Activated naive CD8-positive, alpha-beta T cell treated with anti-CD3 and anti-CD28 coated beads for 36 hours (primary cell): ENCODE measurements at regions not wholly inside any gene's neighbourhood (a gene's known extent, or its start where the extent isn't known, plus 50 kb on each side); places are given as distances from the start of the nearest gene placed in this dataset.

Experiments
- DNase-seq: peaks from one replicate; pipeline ENCODE4 v3.0.0; 2021
- H3K27ac Mint-ChIP-seq: one replicate; pipeline ENCODE4 v1.8.0; 2022; ENCODE audit warnings: mild to moderate bottlenecking, moderate library complexity, mixed read lengths
- H3K27me3 Mint-ChIP-seq: one replicate; pipeline ENCODE4 v1.8.0; 2022; ENCODE audit warnings: mild to moderate bottlenecking, mixed read lengths
- H3K36me3 Mint-ChIP-seq: one replicate; pipeline ENCODE4 v1.8.0; 2021; ENCODE audit warnings: mild to moderate bottlenecking, mixed read lengths
- H3K4me1 Mint-ChIP-seq: one replicate; pipeline ENCODE4 v1.8.0; 2021; ENCODE audit warnings: mixed read lengths
- H3K4me3 Mint-ChIP-seq: one replicate; pipeline ENCODE4 v1.8.0; 2022; ENCODE audit warnings: mild to moderate bottlenecking, moderate library complexity, mixed read lengths
- H3K9me3 Mint-ChIP-seq: one replicate; pipeline ENCODE4 v1.8.0; 2022; ENCODE audit warnings: mixed read lengths

- Mint-ChIP-seq H3K9me3 (no peaks in the 10 kb centered on the region), H3K4me1 (peaks cover 2% of the 10 kb centered on the region), H3K27ac (no peak overlapping the region), H3K27me3 (no peaks in the 10 kb centered on the region), H3K4me3 (no peak overlapping the region), H3K36me3 (no peaks in the 10 kb centered on the region)
- DNase-seq: no peak
Observed at GRCh38 chr13:111394211-111394922, 73.9 kb downstream of the TEX29 start.

DNA sequence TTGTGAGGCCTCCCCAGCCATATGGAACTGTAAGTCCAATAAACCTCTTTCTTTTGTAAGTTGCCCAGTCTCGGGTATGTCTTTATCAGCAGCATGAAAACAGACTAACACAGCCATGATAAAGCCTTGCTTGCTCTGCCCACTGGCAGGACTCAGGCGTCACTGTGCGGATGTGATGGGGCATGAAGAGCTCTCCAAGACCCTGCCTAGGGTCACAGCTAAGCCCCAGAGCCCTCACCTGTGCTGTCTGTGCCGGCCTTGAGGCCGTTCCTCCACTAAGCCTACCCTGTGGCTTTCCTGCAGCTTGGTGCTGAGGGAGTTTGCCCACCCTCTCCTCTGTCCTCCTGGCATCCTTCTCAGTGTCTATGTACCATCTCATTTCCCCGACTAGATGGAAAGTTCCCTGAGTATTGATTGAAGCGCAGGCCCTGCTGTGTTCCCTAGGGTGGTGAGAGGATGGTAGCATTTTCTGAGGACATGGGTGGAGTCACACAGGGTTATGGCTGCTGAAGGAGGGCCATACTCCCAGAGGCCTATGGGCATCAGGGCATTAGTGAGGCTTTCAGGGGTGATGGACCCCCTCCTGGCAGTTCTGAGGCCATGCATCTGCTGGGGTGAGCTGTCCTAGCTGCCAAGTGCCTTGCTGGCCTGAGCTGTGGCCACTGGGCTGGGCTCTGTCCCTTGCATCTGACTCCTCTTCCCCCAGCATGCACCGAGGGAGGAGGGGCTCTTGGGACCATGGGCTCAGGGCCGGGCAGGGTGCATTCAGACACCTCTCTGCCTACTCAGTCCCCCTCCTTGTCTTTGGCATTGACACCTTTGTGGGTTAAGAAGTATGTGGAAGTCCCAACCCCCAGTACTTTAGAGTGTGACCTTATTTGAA, 75.3 kb downstream of the TEX29 start:
- Mint-ChIP-seq H3K4me1 (no peaks in the 10 kb centered on the region), H3K9me3 (no peaks in the 10 kb centered on the region), H3K4me3 (no peak overlapping the region), H3K27ac (no peak overlapping the region), H3K36me3 (no peaks in the 10 kb centered on the region), H3K27me3 (no peaks in the 10 kb centered on the region)
- DNase-seq: no peak

GRCh38 chr13:111396457-111396856, 76.0 kb downstream of the TEX29 start:
- DNase-seq: no peak

GRCh38 chr13:111397202-111397880, 76.9 kb downstream of the TEX29 start:
- Mint-ChIP-seq H3K27me3 (no peaks in the 10 kb centered on the region), H3K27ac (no peak overlapping the region), H3K9me3 (no peaks in the 10 kb centered on the region), H3K4me3 (no peak overlapping the region), H3K4me1 (no peaks in the 10 kb centered on the region), H3K36me3 (no peaks in the 10 kb centered on the region)
- DNase-seq: no peak

More at GRCh38 chr13:111396457-111396856, 76.0 kb downstream of the TEX29 start:
- H3K27me3 Mint-ChIP-seq: no peaks in the 10 kb centered on the region
- H3K9me3 Mint-ChIP-seq: no peaks in the 10 kb centered on the region
- no peaks in the 10 kb centered on the region for H3K36me3 Mint-ChIP-seq
- no peaks in the 10 kb centered on the region for H3K4me1 Mint-ChIP-seq
- no peak overlapping the region for H3K27ac Mint-ChIP-seq
- no peak overlapping the region for H3K4me3 Mint-ChIP-seq

DNA sequence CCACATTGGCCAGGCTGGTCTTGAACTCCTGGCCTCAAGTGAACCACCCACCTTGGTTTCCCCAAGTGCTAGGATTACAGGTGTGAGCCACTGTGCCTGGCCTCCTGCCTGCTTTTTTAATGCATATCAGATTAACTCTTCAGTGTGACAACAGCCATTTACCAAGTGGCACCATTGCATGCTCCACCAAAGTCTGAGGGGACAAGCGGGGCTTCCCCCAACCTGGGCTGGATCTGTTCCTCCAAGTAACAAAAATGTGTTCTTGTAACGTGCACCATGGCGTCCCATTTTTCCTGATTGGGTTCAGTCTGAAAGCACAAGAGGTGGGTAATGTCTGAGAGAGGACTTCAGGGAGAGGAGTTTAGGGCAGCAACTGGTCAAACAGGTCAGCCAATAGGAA, 77.8 kb downstream of the TEX29 start:
- Mint-ChIP-seq H3K36me3 (no peaks in the 10 kb centered on the region), H3K27ac (no peak overlapping the region), H3K27me3 (no peaks in the 10 kb centered on the region), H3K4me1 (no peaks in the 10 kb centered on the region), H3K9me3 (no peaks in the 10 kb centered on the region), H3K4me3 (no peak overlapping the region)
- DNase-seq: no peak

DNA sequence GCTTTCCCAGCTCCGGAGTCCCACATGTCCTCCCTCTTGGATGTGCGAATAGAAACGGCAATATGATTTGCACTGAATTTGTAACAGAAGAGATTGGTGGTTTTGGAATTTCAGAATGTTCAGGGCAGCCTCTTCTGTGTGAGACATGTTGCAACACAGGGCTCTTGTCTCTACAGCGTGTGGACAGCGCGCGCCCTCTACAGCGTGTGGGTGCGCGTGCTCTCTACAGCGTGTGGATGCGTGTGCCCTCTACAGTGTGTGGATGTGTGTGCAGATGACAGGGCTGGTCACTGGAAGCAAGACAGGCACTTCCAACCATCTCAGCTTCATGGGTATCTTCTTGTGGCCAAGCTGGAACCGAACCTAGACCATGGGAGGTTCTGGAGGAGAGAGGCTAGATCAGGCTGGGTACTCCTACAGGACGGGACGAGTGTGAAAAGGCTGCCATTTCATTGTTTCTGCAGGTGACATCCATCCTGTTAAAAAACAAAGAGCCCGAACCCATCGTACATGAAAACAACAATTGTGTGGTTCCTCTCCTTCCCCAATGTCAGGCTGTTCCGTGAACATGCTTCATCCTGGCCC, 78.4 kb downstream of the TEX29 start:
- Mint-ChIP-seq H3K4me1 (no peaks in the 10 kb centered on the region), H3K9me3 (no peaks in the 10 kb centered on the region), H3K27me3 (no peaks in the 10 kb centered on the region), H3K36me3 (no peaks in the 10 kb centered on the region), H3K27ac (no peak overlapping the region), H3K4me3 (no peak overlapping the region)
- DNase-seq: no peak

DNA sequence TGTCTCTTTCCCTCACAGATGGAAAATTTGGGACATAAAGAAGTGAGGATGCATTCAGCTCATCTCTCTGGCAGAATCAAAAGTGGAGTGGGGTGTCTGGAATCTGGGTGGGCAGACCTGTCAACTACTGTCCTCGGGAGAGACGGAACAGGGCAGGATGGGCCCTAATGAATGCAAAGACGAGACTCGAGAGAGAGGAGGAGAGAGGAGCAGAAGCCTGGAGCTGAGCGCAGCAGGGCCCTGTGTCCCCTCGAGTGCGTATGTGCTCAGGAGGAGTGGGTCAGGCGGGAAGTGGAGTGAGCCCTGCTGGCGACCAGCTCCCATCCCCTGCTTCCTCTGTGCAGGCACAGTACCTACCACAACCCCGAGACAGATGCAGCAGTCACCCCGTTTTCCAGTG, 78.9 kb downstream of the TEX29 start:
- Mint-ChIP-seq H3K27me3 (no peaks in the 10 kb centered on the region), H3K36me3 (no peaks in the 10 kb centered on the region), H3K9me3 (no peaks in the 10 kb centered on the region), H3K4me1 (no peaks in the 10 kb centered on the region), H3K27ac (no peak overlapping the region), H3K4me3 (no peak overlapping the region)
- DNase-seq: no peak

GRCh38 chr13:111399776-111400538, 79.5 kb downstream of the TEX29 start:
- H3K9me3 Mint-ChIP-seq: no peaks in the 10 kb centered on the region
- no peaks in the 10 kb centered on the region for H3K4me1 Mint-ChIP-seq
- no peaks in the 10 kb centered on the region for H3K36me3 Mint-ChIP-seq
- no peak overlapping the region for H3K27ac Mint-ChIP-seq
- H3K4me3 Mint-ChIP-seq: no peak overlapping the region
- DNase-seq: no peak
- H3K27me3 Mint-ChIP-seq: no peaks in the 10 kb centered on the region

- no peak for DNase-seq
- Mint-ChIP-seq H3K9me3 (no peaks in the 10 kb centered on the region), H3K36me3 (no peaks in the 10 kb centered on the region), H3K4me1 (no peaks in the 10 kb centered on the region), H3K27me3 (no peaks in the 10 kb centered on the region), H3K4me3 (no peak overlapping the region), H3K27ac (no peak overlapping the region)
Observed at GRCh38 chr13:111401151-111401550, 80.7 kb downstream of the TEX29 start.

DNA sequence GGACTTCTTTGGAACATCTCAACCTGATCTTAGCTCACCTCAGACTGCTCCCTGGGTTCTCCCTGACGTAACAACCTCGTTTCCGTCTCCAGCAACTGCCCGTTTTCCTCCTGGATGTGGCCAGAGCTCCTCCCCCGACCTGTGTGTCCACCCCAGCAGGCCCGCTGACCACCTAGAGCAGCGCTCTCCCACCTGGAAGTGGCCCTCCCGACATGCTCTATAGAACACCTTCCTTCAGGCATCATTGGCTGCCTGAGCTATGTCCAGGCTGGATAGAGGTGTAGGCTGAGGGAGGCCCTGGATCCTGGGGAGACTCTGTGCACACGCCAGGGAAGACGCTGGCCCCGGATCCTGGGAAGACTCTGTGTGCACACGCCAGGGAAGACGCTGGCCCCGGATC, 81.3 kb downstream of the TEX29 start:
- H3K36me3 Mint-ChIP-seq: no peaks in the 10 kb centered on the region
- DNase-seq: no peak
- no peak overlapping the region for H3K27ac Mint-ChIP-seq
- no peak overlapping the region for H3K4me3 Mint-ChIP-seq
- no peaks in the 10 kb centered on the region for H3K4me1 Mint-ChIP-seq
- H3K27me3 Mint-ChIP-seq: no peaks in the 10 kb centered on the region
- no peaks in the 10 kb centered on the region for H3K9me3 Mint-ChIP-seq

DNA sequence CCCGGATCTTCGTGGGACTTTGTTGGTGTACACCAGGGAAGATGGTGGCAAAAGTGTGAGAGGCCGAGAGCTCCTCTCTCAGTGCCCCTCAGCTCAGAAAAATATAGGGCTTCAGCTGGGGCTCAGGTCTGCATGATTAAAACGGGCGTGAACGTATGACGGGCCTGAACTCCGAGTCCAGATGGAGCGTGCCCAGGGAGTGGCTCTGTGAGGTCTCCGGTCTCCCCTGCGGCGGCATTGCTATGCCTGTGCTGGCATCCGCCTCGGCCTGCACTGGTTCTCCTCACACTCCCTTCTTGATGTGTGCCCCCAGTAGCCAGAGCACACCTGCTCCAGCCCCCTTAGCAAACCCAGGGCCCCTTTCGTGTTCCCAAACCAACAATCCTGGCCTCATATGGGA, 82.0 kb downstream of the TEX29 start:
- no peak for DNase-seq
- no peak overlapping the region for H3K27ac Mint-ChIP-seq
- H3K4me1 Mint-ChIP-seq: no peaks in the 10 kb centered on the region
- H3K4me3 Mint-ChIP-seq: no peak overlapping the region
- H3K27me3 Mint-ChIP-seq: no peaks in the 10 kb centered on the region
- no peaks in the 10 kb centered on the region for H3K36me3 Mint-ChIP-seq
- H3K9me3 Mint-ChIP-seq: no peaks in the 10 kb centered on the region

GRCh38 chr13:111403266-111403665, 82.8 kb downstream of the TEX29 start:
- Mint-ChIP-seq H3K36me3 (no peaks in the 10 kb centered on the region), H3K27me3 (no peaks in the 10 kb centered on the region), H3K4me3 (no peak overlapping the region), H3K27ac (no peak overlapping the region), H3K4me1 (no peaks in the 10 kb centered on the region), H3K9me3 (no peaks in the 10 kb centered on the region)
- DNase-seq: no peak

DNA sequence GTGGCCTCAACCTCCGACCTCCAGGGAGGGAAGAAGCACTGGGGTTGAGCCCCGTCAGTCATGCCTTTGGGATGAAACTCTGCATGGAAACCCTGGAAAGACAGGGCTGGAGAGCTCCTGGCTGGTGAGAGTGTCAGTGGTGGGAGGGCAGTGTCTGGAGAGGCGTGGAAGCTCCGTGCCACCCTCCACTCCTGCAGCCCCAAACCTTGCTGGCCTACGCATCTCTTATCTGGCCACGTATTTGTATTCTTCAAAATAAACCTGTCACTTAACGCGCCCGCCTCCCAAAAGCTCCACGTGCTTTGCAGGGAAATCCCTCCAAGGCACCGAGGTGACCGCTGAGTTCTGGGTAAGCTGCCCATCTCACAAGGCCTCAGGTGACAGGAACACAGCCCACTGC, 84.3 kb downstream of the TEX29 start:
- Mint-ChIP-seq H3K27me3 (no peaks in the 10 kb centered on the region), H3K27ac (no peak overlapping the region), H3K36me3 (no peaks in the 10 kb centered on the region), H3K9me3 (no peaks in the 10 kb centered on the region), H3K4me3 (no peak overlapping the region), H3K4me1 (no peaks in the 10 kb centered on the region)
- DNase-seq: no peak

DNA sequence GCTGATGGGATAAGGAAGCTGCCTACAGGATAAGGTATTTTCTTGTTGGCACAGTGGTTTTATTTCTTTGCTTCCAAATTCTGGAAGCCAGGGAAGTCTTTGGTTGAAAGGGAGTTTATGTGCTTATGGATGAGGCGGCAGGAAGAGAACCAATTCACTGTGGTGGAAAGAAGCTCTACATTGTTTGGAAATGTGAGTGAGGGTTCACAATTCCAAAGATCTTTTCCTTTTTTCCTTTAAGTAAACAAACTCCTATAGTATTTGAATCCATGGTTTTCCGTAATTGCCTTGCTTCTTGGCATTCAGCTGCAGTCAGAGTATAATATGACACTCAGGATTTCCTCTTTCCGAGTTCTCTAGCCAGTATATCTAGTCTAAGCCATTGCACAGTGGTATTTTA, 86.2 kb downstream of the TEX29 start:
- no peaks in the 10 kb centered on the region for H3K4me1 Mint-ChIP-seq
- H3K27me3 Mint-ChIP-seq: peaks cover 2% of the 10 kb centered on the region
- DNase-seq: no peak
- no peak overlapping the region for H3K27ac Mint-ChIP-seq
- H3K4me3 Mint-ChIP-seq: no peak overlapping the region
- no peaks in the 10 kb centered on the region for H3K36me3 Mint-ChIP-seq
- H3K9me3 Mint-ChIP-seq: no peaks in the 10 kb centered on the region
